Pancreas (tissue), 10 donors: ENCODE measurements at regions not wholly inside any gene's neighbourhood (a gene's known extent, or its start where the extent isn't known, plus 50 kb on each side); places are given as distances from the start of the nearest gene placed in this dataset.
"Not testable (repeated sequence)": the region's sequence is repeated elsewhere in the genome, so short reads cannot be mapped to it uniquely, and the experiment has no call there.

ENCODE experiments used
- ATAC-seq, 4 donors: fragments of 200-7000 bp; cut with Tn5 transposase; one replicate each; pipeline versions ENCODE4 v1.8.0 to v1.9.1; 2020; ENCODE audit warnings: mild to moderate bottlenecking in 4 of 4, moderate library complexity in 4 of 4
- DNase-seq, 6 donors: peaks; one replicate each; pipeline ENCODE4 v3.0.0-alpha.2; 2020
- FAIRE-seq: peaks from 2 replicates; lab custom pipeline; 2012; peaks lifted over from hg19 to GRCh38; lab: Jason Lieb, UNC
- H3K27ac ChIP-seq, 4 donors: fragments of 200-600 bp; sonication (generic); 1 replicate in 3 of 4; 2 replicates in 1 of 4; pipeline versions ENCODE4 v1.5.0 to v1.8.0; 2020
- H3K27me3 ChIP-seq, 4 donors: fragments of 200-600 bp; one replicate each; pipeline ENCODE4 v1.8.0; 2021
- H3K36me3 ChIP-seq, 3 donors: fragments of 200-600 bp; sonication (generic) in 1 of 3; one replicate each; pipeline versions ENCODE4 v1.5.0 to v1.8.0; 2020 to 2021
- H3K4me1 ChIP-seq, 3 donors: fragments of 200-600 bp; one replicate each; pipeline ENCODE4 v1.8.0; 2021
- H3K4me3 ChIP-seq, 4 donors: fragments of 200-600 bp; sonication (generic) in 2 of 4; one replicate each; pipeline versions ENCODE4 v1.5.0 to v1.8.0; 2020 to 2021
- H3K9me3 ChIP-seq, 4 donors: fragments of 200-600 bp; one replicate each; pipeline ENCODE4 v1.8.0; 2021
- WGBS, 2 donors: extraction: QIAGEN DNeasy Blood & Tissue Kit; methylation state at CpG; one replicate each; pipeline ENCODE4 v1.1.7; 2013; 5-methylcytosine and 5-hydroxymethylcytosine counted together
- intact Hi-C, 3 donors: fragments of 100-400 bp; cut with DNase I; formaldehyde crosslinking; loops; one replicate each; pipeline versions ENCODE4 v1.11.1 to v1.14.2; 2022
- donor health status: healthy with polysubstance abuse.
- donor health status: DM: no; HTN: no; CAD: no; lungs with moderate emphysema.
- donor health status: DM: no; HTN: no; CAD: no.
- donor health status: control.
- donor health status: control.
- donor health status: Bipolar disorder and iron deficiency.
- donor health status: DM: yes; HTN: yes; CAD: no.
- donor health status: DM: no; HTN: no; CAD: no.
- donor health status: DM: no; HTN: no; CAD: no.
- donor health status: DM: yes; HTN: yes; CAD: no.

DNA sequence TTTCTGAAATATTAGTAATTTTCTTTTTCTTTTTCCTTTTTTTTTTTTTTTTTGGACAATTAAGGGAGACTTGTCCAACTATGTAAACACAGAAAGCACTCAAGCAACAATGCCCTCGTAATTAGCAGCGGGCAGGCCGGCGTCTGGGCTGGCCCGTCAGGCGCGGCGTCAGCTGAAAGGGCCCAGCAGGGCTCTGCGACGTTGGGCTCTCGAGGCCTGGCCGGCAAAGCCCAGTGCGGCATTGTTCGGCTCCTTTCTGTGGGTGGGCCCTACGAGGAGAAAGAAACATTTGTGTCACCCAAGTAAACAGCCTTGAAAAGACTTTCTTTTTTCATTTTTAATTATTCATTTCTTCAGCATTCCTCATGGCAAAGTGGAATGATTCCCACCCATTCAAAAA is 359.2 kb downstream of the TEX29 start:
- H3K9me3 ChIP-seq, H3K4me3 ChIP-seq, DNase-seq, H3K27ac ChIP-seq, intact Hi-C loops, H3K36me3 ChIP-seq, ATAC-seq, FAIRE-seq, H3K4me1 ChIP-seq, H3K27me3 ChIP-seq: not testable (repeated sequence)
- no CpG with 5 or more reads among the region's 15 CpGs for WGBS, 2 donors

- intact Hi-C loops, H3K9me3 ChIP-seq, H3K4me1 ChIP-seq, H3K27me3 ChIP-seq, H3K36me3 ChIP-seq, H3K27ac ChIP-seq, DNase-seq, H3K4me3 ChIP-seq, FAIRE-seq: not testable (repeated sequence)
- peak in 2 of 4 donors; percentile 59 to 74 for ATAC-seq
- WGBS, 2 donors, result no CpG with 5 or more reads among the region's 13 CpGs
Observed at GRCh38 chr13:111680100-111680499, 359.7 kb downstream of the TEX29 start.

DNA sequence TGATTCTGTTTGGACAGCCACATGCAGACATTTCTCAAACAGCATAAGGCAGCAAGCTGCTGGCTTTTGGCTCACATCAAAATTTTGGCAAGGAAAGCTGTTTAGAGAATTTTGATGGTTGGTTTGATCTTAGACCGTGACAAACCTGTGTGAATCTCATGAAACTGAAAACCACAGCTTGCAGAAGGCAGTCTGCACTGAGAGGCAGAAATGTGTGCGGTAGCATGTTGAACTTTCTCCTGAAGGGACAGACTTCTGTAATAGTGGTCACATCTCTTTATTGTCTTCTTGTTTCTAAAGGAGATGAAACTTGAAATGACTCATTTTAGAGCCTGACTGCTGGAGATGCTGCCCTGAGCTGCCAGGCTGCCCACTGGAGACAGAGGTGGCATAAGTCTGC is 371.6 kb downstream of the TEX29 start:
- FAIRE-seq, result not testable (repeated sequence)

GRCh38 chr13:111696121-111696520 is 370.8 kb upstream of the SOX1 start:
- no CpG with 5 or more reads among the region's 11 CpGs for WGBS, 2 donors

More for the DNA sequence above, 371.6 kb downstream of the TEX29 start:
- H3K4me3 ChIP-seq, DNase-seq, H3K9me3 ChIP-seq, intact Hi-C loops, H3K27me3 ChIP-seq, H3K27ac ChIP-seq, H3K4me1 ChIP-seq, H3K36me3 ChIP-seq, ATAC-seq: not testable (repeated sequence)
- WGBS, 2 donors, result 43 to 60% methylated on average over 1 to 2 of the region's 2 CpGs

DNA sequence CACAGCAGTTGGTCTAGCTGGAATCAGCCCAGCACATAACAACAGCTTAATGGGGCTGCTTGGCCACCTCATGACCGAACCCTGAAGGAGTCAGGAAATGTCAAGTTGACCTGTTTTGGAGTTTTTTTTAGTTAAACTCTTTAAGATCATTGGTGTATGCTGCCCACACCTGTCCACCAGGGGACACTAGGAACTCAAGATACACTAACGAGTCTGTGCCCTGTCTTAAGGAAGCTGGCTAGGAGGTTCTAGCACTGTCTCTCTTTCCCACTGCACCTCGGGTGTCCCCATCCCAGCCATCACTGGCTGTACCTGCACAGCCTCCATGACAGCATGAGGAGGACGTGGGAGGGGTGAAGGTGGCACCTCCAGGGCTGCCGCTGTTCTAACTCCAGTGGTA is 364.9 kb upstream of the SOX1 start:
- H3K27ac ChIP-seq, H3K4me1 ChIP-seq, H3K27me3 ChIP-seq, DNase-seq, H3K36me3 ChIP-seq, intact Hi-C loops, ATAC-seq, H3K9me3 ChIP-seq, H3K4me3 ChIP-seq, FAIRE-seq: not testable (repeated sequence)
- WGBS, 2 donors, result no CpG with 5 or more reads among the region's 5 CpGs

More at GRCh38 chr13:111696121-111696520, 370.8 kb upstream of the SOX1 start:
- H3K27ac ChIP-seq, DNase-seq, H3K9me3 ChIP-seq, intact Hi-C loops, FAIRE-seq, H3K4me3 ChIP-seq, H3K36me3 ChIP-seq, H3K4me1 ChIP-seq, H3K27me3 ChIP-seq: not testable (repeated sequence)
- peak; percentile 37 to 83 (median 74) for ATAC-seq
